ENCODE measurements at regions not wholly inside any gene's neighbourhood (a gene's known extent, or its start where the extent isn't known, plus 50 kb on each side); places are given as distances from the start of the nearest gene placed in this dataset.

GRCh38 chr14:58809520-58809919 lies 171.8 kb downstream of the DACT1 start:
- H3K4me3 ChIP-seq (ENCODE audit: low read depth, low read length): no peak overlapping the region

GRCh38 chr14:58812050-58812910 lies 174.5 kb downstream of the DACT1 start:
- TF ChIP-seq CTCF (IDR thresholded peaks at IDR 0.05; ENCODE audit: borderline replicate concordance, insufficient read depth, low read depth, low read length): no peak
- no peak overlapping the region for H3K4me3 ChIP-seq (ENCODE audit: low read depth, low read length)

More at GRCh38 chr14:58809520-58809919, 171.8 kb downstream of the DACT1 start:
- TF ChIP-seq CTCF (IDR thresholded peaks at IDR 0.05; ENCODE audit: borderline replicate concordance, insufficient read depth, low read depth, low read length): no peak

- H3K4me3 ChIP-seq (ENCODE audit: low read depth, low read length): no peak overlapping the region
- TF ChIP-seq CTCF (IDR thresholded peaks at IDR 0.05; ENCODE audit: borderline replicate concordance, insufficient read depth, low read depth, low read length): no peak
These were observed 176.0 kb downstream of the DACT1 start for GRCh38 chr14:58813745-58814144.

GRCh38 chr14:58814466-58814865 lies 176.7 kb downstream of the DACT1 start:
- no peak for TF ChIP-seq CTCF (IDR thresholded peaks at IDR 0.05; ENCODE audit: borderline replicate concordance, insufficient read depth, low read depth, low read length)
- no peak overlapping the region for H3K4me3 ChIP-seq (ENCODE audit: low read depth, low read length)

GRCh38 chr14:58815161-58815701 lies 177.5 kb downstream of the DACT1 start:
- TF ChIP-seq CTCF (IDR thresholded peaks at IDR 0.05; ENCODE audit: borderline replicate concordance, insufficient read depth, low read depth, low read length): no peak
- H3K4me3 ChIP-seq (ENCODE audit: low read depth, low read length): no peak overlapping the region

- no peak for TF ChIP-seq CTCF (IDR thresholded peaks at IDR 0.05; ENCODE audit: borderline replicate concordance, insufficient read depth, low read depth, low read length)
- no peak overlapping the region for H3K4me3 ChIP-seq (ENCODE audit: low read depth, low read length)
These were observed 178.0 kb downstream of the DACT1 start for GRCh38 chr14:58815794-58816193.

Data from GM12875 (cell line).